SU-DHL-6 (cell line): ENCODE measurements at regions not wholly inside any gene's neighbourhood (a gene's known extent, or its start where the extent isn't known, plus 50 kb on each side); places are given as distances from the start of the nearest gene placed in this dataset.

Experiments used
- CTCF ChIP-seq: fragments of 200-600 bp; sonication (generic); IDR thresholded peaks from one replicate; pipeline ENCODE4 v1.5.1; 2017; ENCODE audit warnings: antibody characterized with exemption, mild to moderate bottlenecking, low read length, moderate library complexity; ENCODE audit not compliant: insufficient read depth, poor library complexity, severe bottlenecking
- EZH2phosphoT487 ChIP-seq: fragments of 200-600 bp; sonication (generic), shearing (Covaris generic); conservative IDR thresholded peaks from 2 replicates; pipeline ENCODE4 v1.6.1; 2018; ENCODE audit warnings: mild to moderate bottlenecking, antibody characterized with exemption, low read length, moderate library complexity, mixed read lengths

GRCh38 chr4:60743654-60744053, 456.5 kb upstream of the ADGRL3 start:
- no peak for TF ChIP-seq CTCF
- TF ChIP-seq EZH2phosphoT487 = no peak
